OCI-LY7 (cell line): ENCODE measurements at regions not wholly inside any gene's neighbourhood (a gene's known extent, or its start where the extent isn't known, plus 50 kb on each side); places are given as distances from the start of the nearest gene placed in this dataset.

Experiments
- EZH2phosphoT487 ChIP-seq: fragments of 200-600 bp; sonication (generic); IDR thresholded peaks from 2 replicates; pipeline ENCODE4 v1.6.1; 2018; ENCODE audit warnings: low read depth, borderline replicate concordance, mild to moderate bottlenecking, mixed run types, antibody characterized with exemption, low read length, moderate library complexity, mixed read lengths
- TF ChIP-seq, protein P1 (sequence below): fragments of 200-600 bp; sonication (generic); conservative IDR thresholded peaks from 2 replicates; pipeline ENCODE4 v1.5.1; 2014; ENCODE audit warnings: mild to moderate bottlenecking, antibody characterized with exemption, low read length, moderate library complexity, mixed read lengths

DNA sequence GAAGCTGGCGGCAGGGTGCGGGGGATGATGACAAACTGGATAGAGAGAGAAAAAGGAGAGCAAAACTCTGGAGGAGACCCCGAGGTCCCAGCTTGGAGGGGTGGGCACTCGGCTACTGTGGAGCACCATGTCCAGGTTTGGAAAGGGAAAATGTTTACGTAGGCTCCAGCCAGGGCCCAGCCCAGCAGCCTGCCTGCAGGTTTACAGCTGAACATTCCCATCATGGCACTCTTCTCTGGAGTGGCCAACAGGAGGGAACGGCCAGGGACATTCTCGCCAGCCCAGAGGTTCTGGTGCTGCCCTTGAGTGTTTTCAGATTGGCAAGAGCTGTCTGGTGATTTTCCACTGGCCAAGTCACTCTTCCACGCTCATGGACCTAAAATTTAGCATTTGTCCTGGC is 262.9 kb upstream of the TCF4 start:
- TF ChIP-seq, protein P1, sequence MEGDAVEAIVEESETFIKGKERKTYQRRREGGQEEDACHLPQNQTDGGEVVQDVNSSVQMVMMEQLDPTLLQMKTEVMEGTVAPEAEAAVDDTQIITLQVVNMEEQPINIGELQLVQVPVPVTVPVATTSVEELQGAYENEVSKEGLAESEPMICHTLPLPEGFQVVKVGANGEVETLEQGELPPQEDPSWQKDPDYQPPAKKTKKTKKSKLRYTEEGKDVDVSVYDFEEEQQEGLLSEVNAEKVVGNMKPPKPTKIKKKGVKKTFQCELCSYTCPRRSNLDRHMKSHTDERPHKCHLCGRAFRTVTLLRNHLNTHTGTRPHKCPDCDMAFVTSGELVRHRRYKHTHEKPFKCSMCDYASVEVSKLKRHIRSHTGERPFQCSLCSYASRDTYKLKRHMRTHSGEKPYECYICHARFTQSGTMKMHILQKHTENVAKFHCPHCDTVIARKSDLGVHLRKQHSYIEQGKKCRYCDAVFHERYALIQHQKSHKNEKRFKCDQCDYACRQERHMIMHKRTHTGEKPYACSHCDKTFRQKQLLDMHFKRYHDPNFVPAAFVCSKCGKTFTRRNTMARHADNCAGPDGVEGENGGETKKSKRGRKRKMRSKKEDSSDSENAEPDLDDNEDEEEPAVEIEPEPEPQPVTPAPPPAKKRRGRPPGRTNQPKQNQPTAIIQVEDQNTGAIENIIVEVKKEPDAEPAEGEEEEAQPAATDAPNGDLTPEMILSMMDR: no peak
- TF ChIP-seq EZH2phosphoT487: no peak
